SK-N-DZ (cell line): ENCODE measurements at regions not wholly inside any gene's neighbourhood (a gene's known extent, or its start where the extent isn't known, plus 50 kb on each side); places are given as distances from the start of the nearest gene placed in this dataset.

Experiments
- DNase-seq: peaks from one replicate; pipeline ENCODE4 v3.0.0-alpha.2; 2015; ENCODE audit warnings: low spot score

- DNase-seq, result no peak
Measured at GRCh38 chr5:112025757-112026156, 268.8 kb upstream of the NREP start.

- DNase-seq, result no peak
Measured at GRCh38 chr5:112024769-112025168, 267.8 kb upstream of the NREP start.

GRCh38 chr5:112024221-112024620 is 267.2 kb upstream of the NREP start:
- no peak for DNase-seq

GRCh38 chr5:112023766-112024165 is 266.8 kb upstream of the NREP start:
- DNase-seq, result no peak

GRCh38 chr5:112018846-112019245 is 261.9 kb upstream of the NREP start:
- DNase-seq, result no peak

GRCh38 chr5:112016980-112017379 is 260.0 kb upstream of the NREP start:
- no peak for DNase-seq

GRCh38 chr5:112014783-112015395 is 257.9 kb upstream of the NREP start:
- DNase-seq, result no peak

GRCh38 chr5:112013660-112014059 is 256.7 kb upstream of the NREP start:
- DNase-seq, result no peak

GRCh38 chr5:112012104-112012503 is 255.1 kb upstream of the NREP start:
- no peak for DNase-seq

- no peak for DNase-seq
Measured at GRCh38 chr5:112010475-112010874, 253.5 kb upstream of the NREP start.

- DNase-seq, result no peak
Measured at GRCh38 chr5:112006721-112007120, 249.7 kb upstream of the NREP start.

- DNase-seq, result no peak
Measured at GRCh38 chr5:112005623-112005930, 248.6 kb upstream of the NREP start.

- no peak for DNase-seq
Measured at GRCh38 chr5:112004867-112005622, 248.1 kb upstream of the NREP start.

GRCh38 chr5:112002376-112002775 is 245.4 kb upstream of the NREP start:
- no peak for DNase-seq

- DNase-seq, result no peak
Measured at GRCh38 chr5:111999286-111999685, 242.3 kb upstream of the NREP start.

GRCh38 chr5:111998871-111999270 is 241.9 kb upstream of the NREP start:
- no peak for DNase-seq

- DNase-seq, result no peak
Measured at GRCh38 chr5:111997711-111998110, 240.7 kb upstream of the NREP start.

GRCh38 chr5:111997308-111997707 is 240.3 kb upstream of the NREP start:
- DNase-seq, result no peak

- no peak for DNase-seq
Measured at GRCh38 chr5:111996574-111996973, 239.6 kb upstream of the NREP start.

GRCh38 chr5:111995701-111996100 is 238.7 kb upstream of the NREP start:
- no peak for DNase-seq

- DNase-seq, result no peak
Measured at GRCh38 chr5:111993242-111993641, 236.2 kb upstream of the NREP start.

GRCh38 chr5:111984044-111984443 is 227.1 kb upstream of the NREP start:
- peak; percentile 37 for DNase-seq

GRCh38 chr5:111983459-111983858 is 226.5 kb upstream of the NREP start:
- DNase-seq, result no peak

GRCh38 chr5:111977436-111977829 is 220.4 kb upstream of the NREP start:
- no peak for DNase-seq
